Ishikawa (cell line): ENCODE measurements at regions not wholly inside any gene's neighbourhood (a gene's known extent, or its start where the extent isn't known, plus 50 kb on each side); places are given as distances from the start of the nearest gene placed in this dataset.
A peak's percentile ranks its signal among the peaks of the same experiment; 100 is the strongest.

Source experiments
- CEBPB ChIP-seq: IDR thresholded peaks from 2 replicates; pipeline ENCODE4 v1.6.1; 2012
- CREB1 ChIP-seq: IDR thresholded peaks from 2 replicates; pipeline ENCODE4 v1.6.1; 2012; ENCODE audit warnings: low read depth
- EGR1 ChIP-seq: IDR thresholded peaks from 2 replicates; pipeline ENCODE4 v1.6.1; 2012
- EP300 ChIP-seq: IDR thresholded peaks from 2 replicates; pipeline ENCODE4 v1.6.1; 2012; ENCODE audit warnings: borderline replicate concordance
- FOXM1 ChIP-seq: IDR thresholded peaks from 2 replicates; pipeline ENCODE4 v1.6.1; 2012; ENCODE audit warnings: low read depth, borderline replicate concordance
- NFIC ChIP-seq: IDR thresholded peaks from 2 replicates; pipeline ENCODE4 v1.6.1; 2012
- RAD21 ChIP-seq: IDR thresholded peaks from 2 replicates; pipeline ENCODE4 v1.6.1; 2012; ENCODE audit warnings: low read depth
- REST ChIP-seq: IDR thresholded peaks from 2 replicates; pipeline ENCODE4 v1.6.1; 2012; ENCODE audit warnings: low read depth, mild to moderate bottlenecking
- TAF1 ChIP-seq: IDR thresholded peaks from 2 replicates; pipeline ENCODE4 v1.6.1; 2012; ENCODE audit warnings: low read depth, mild to moderate bottlenecking
- TCF12 ChIP-seq: IDR thresholded peaks from 2 replicates; pipeline ENCODE4 v1.6.1; 2012; ENCODE audit warnings: low read depth
- TEAD4 ChIP-seq: IDR thresholded peaks from 2 replicates; pipeline ENCODE4 v1.6.1; 2012
- YY1 ChIP-seq: IDR thresholded peaks from 2 replicates; pipeline ENCODE4 v1.6.1; 2012; ENCODE audit warnings: low read depth
- ZBTB7A ChIP-seq: IDR thresholded peaks from 2 replicates; pipeline ENCODE4 v1.6.1; 2012; ENCODE audit warnings: low read depth
- TF ChIP-seq, protein P1 (sequence below): IDR thresholded peaks from 2 replicates; pipeline ENCODE4 v1.6.1; 2012
- TF ChIP-seq, protein P2 (sequence below): IDR thresholded peaks from 2 replicates; pipeline ENCODE4 v1.6.1; 2012

- no peak for TF ChIP-seq TCF12
- no peak for TF ChIP-seq CREB1
- no peak for TF ChIP-seq EGR1
- no peak for TF ChIP-seq FOXM1
- no peak for TF ChIP-seq TAF1
- TF ChIP-seq NFIC, result no peak
- no peak for TF ChIP-seq YY1
- TF ChIP-seq RAD21, result no peak
- TF ChIP-seq REST, result no peak
- no peak for TF ChIP-seq CEBPB
- no peak for TF ChIP-seq ZBTB7A
- TF ChIP-seq, protein P1, sequence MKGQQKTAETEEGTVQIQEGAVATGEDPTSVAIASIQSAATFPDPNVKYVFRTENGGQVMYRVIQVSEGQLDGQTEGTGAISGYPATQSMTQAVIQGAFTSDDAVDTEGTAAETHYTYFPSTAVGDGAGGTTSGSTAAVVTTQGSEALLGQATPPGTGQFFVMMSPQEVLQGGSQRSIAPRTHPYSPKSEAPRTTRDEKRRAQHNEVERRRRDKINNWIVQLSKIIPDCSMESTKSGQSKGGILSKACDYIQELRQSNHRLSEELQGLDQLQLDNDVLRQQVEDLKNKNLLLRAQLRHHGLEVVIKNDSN, result no peak
- no peak for TF ChIP-seq TEAD4
- TF ChIP-seq, protein P2, sequence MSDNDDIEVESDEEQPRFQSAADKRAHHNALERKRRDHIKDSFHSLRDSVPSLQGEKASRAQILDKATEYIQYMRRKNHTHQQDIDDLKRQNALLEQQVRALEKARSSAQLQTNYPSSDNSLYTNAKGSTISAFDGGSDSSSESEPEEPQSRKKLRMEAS, result no peak
- TF ChIP-seq EP300, result no peak
These were observed 413.6 kb upstream of the PCDH15 start for GRCh38 chr10:55214608-55215007.

GRCh38 chr10:55212051-55212450, 411.0 kb upstream of the PCDH15 start:
- TF ChIP-seq TCF12, result no peak
- TF ChIP-seq TAF1, result no peak
- no peak for TF ChIP-seq FOXM1
- no peak for TF ChIP-seq REST

- no peak for TF ChIP-seq RAD21
These were observed 402.8 kb upstream of the PCDH15 start for GRCh38 chr10:55203874-55204273.

DNA sequence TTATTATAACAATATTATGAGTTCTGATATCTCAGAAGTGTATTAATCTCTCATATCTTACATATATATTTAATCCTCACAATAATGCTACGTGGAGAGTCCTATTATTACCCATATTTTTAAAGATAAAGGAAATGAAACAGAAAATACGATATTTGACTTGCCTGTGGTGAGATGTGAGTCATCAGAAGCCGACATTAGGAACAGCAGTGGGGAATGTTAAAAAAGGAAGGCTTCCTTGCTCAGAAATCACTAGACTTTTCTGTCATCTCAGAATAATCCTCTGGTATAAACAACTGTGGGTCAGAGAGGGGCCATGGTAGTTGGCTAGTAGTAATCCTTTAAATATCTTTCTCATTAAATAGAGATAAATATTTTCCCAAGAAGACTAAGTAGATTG, 402.3 kb upstream of the PCDH15 start:
- TF ChIP-seq ZBTB7A (no peak), EP300 (no peak), FOXM1 (no peak), NFIC (no peak)

DNA sequence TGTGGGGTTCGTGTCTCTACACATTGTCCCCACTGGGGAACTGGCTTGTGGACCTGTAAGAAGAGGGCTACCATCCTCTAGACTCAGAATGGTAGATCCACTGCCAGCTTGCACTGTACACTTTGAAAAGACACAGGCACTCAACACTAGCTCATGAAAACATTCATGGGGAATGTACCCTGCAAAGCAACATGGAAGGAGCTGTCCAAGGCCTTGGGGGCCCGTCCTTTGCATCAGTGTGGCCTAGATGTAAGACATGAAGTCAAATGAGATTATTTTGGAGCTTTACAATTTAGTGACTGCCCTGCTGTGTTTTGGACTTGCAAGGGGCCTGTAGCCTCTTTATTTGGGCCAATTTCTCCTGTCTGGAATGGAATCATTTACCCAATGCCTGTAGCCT, 399.0 kb upstream of the PCDH15 start:
- TF ChIP-seq CREB1 (no peak), REST (peak; percentile 14; the same call in 1 of the 2 replicates), RAD21 (no peak)

- TF ChIP-seq YY1, result no peak
- no peak for TF ChIP-seq FOXM1
- no peak for TF ChIP-seq EGR1
- TF ChIP-seq NFIC, result no peak
- TF ChIP-seq, protein P1, result no peak
- no peak for TF ChIP-seq EP300
- TF ChIP-seq, protein P2, result no peak
- no peak for TF ChIP-seq CREB1
- no peak for TF ChIP-seq ZBTB7A
- TF ChIP-seq TAF1, result no peak
- TF ChIP-seq REST, result no peak
- TF ChIP-seq RAD21, result no peak
These were observed 390.3 kb upstream of the PCDH15 start for GRCh38 chr10:55191236-55191860.
